ENCODE measurements at regions not wholly inside any gene's neighbourhood (a gene's known extent, or its start where the extent isn't known, plus 50 kb on each side); places are given as distances from the start of the nearest gene placed in this dataset.

DNA sequence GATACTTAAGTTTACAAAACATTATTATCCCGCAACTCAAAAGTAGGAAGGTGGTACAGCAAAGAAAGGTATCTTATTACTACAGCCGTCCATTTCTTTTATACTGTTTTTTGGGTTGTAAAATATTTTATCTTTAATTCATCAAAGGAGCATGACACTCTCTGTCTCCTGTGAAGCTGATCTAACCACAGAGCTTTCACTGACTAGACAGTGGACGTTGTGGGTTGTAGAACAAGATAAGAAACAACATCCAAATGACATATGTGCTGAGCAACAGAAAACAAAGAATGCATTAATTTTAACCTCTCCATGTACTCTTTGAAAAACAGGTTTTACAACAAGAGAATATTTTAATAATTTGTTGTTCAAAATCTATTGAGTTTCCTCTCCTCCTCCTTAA, 195.9 kb upstream of the FBXO33 start:
- TF ChIP-seq, protein P1, sequence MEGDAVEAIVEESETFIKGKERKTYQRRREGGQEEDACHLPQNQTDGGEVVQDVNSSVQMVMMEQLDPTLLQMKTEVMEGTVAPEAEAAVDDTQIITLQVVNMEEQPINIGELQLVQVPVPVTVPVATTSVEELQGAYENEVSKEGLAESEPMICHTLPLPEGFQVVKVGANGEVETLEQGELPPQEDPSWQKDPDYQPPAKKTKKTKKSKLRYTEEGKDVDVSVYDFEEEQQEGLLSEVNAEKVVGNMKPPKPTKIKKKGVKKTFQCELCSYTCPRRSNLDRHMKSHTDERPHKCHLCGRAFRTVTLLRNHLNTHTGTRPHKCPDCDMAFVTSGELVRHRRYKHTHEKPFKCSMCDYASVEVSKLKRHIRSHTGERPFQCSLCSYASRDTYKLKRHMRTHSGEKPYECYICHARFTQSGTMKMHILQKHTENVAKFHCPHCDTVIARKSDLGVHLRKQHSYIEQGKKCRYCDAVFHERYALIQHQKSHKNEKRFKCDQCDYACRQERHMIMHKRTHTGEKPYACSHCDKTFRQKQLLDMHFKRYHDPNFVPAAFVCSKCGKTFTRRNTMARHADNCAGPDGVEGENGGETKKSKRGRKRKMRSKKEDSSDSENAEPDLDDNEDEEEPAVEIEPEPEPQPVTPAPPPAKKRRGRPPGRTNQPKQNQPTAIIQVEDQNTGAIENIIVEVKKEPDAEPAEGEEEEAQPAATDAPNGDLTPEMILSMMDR (IDR thresholded peaks at IDR 0.05), result no peak
- no peak for TF ChIP-seq ZFX (IDR thresholded peaks at IDR 0.05; ENCODE audit: borderline replicate concordance)

Measured in 22Rv1 (cell line).